DND-41 (cell line): ENCODE measurements at regions not wholly inside any gene's neighbourhood (a gene's known extent, or its start where the extent isn't known, plus 50 kb on each side); places are given as distances from the start of the nearest gene placed in this dataset.

ENCODE experiments used
- CTCF ChIP-seq: IDR thresholded peaks from 2 replicates; pipeline ENCODE4 v1.5.1; 2012; ENCODE audit warnings: borderline replicate concordance, low read length, moderate library complexity, mild to moderate bottlenecking; ENCODE audit not compliant: poor library complexity, severe bottlenecking; ENCODE audit errors: extremely low read depth
- EZH2 ChIP-seq: IDR thresholded peaks from 3 replicates; pipeline ENCODE4 v1.6.1; 2012; ENCODE audit warnings: borderline replicate concordance, low read depth, mild to moderate bottlenecking, moderate library complexity, low read length, inconsistent platforms; ENCODE audit not compliant: severe bottlenecking

GRCh38 chr12:97112136-97112535 is 205.1 kb downstream of the NEDD1 start:
- TF ChIP-seq CTCF, result no peak
- no peak for TF ChIP-seq EZH2
